Liver (tissue), 8 donors: ENCODE measurements at regions not wholly inside any gene's neighbourhood (a gene's known extent, or its start where the extent isn't known, plus 50 kb on each side); places are given as distances from the start of the nearest gene placed in this dataset.

Source experiments
- DNase-seq: peaks from one replicate; pipeline ENCODE4 v3.0.0-alpha.2; 2017; ENCODE audit warnings: low spot score
- H3K27ac ChIP-seq, 2 donors: one replicate each; pipeline ENCODE4 v1.7.0; 2013; ENCODE audit warnings: inconsistent platforms in 2 of 2, low read length in 2 of 2, control low read depth in 1 of 2, low read depth in 1 of 2, mild to moderate bottlenecking in 1 of 2
- H3K27me3 ChIP-seq, 4 donors: one replicate each; pipeline versions ENCODE4 v1.6.1 to v1.7.0; 2013; ENCODE audit warnings: low read length in 3 of 4, inconsistent platforms in 1 of 4, mild to moderate bottlenecking in 1 of 4, moderate library complexity in 1 of 4; ENCODE audit not compliant: control insufficient read depth in 4 of 4, insufficient read depth in 4 of 4
- H3K36me3 ChIP-seq, 4 donors: one replicate each; pipeline versions ENCODE4 v1.6.1 to v1.7.0; 2013; ENCODE audit warnings: low read length in 3 of 4, mild to moderate bottlenecking in 3 of 4, low read depth in 1 of 4, moderate library complexity in 1 of 4; ENCODE audit not compliant: control insufficient read depth in 4 of 4, insufficient read depth in 3 of 4
- H3K4me1 ChIP-seq, 4 donors: one replicate each; pipeline versions ENCODE4 v1.6.1 to v1.7.0; 2013; ENCODE audit warnings: low read length in 3 of 4, mild to moderate bottlenecking in 3 of 4, moderate library complexity in 1 of 4; ENCODE audit not compliant: control insufficient read depth in 4 of 4, insufficient read depth in 4 of 4
- H3K4me3 ChIP-seq, 3 donors: one replicate each; pipeline versions ENCODE4 v1.6.1 to v1.7.0; 2013; ENCODE audit warnings: low read length in 3 of 3, control low read depth in 1 of 3, low read depth in 1 of 3, mild to moderate bottlenecking in 1 of 3
- H3K9ac ChIP-seq, 2 donors: one replicate each; pipeline ENCODE4 v1.7.0; 2013; ENCODE audit warnings: low read length in 2 of 2, mild to moderate bottlenecking in 2 of 2, moderate library complexity in 2 of 2, control low read depth in 1 of 2, low read depth in 1 of 2
- H3K9me3 ChIP-seq, 4 donors: one replicate each; pipeline versions ENCODE4 v1.6.1 to v1.7.0; 2013; ENCODE audit warnings: low read length in 3 of 4; ENCODE audit not compliant: control insufficient read depth in 4 of 4
- EGR1 ChIP-seq, 2 donors: IDR thresholded peaks; 2 replicates each; pipeline ENCODE4 v1.6.1; 2016 to 2018; ENCODE audit warnings: antibody characterized with exemption in 2 of 2, low read depth in 2 of 2
- FOXA1 ChIP-seq: IDR thresholded peaks from 2 replicates; pipeline ENCODE4 v1.6.1; 2016; ENCODE audit warnings: antibody characterized with exemption
- FOXA2 ChIP-seq: IDR thresholded peaks from 2 replicates; pipeline ENCODE4 v1.6.1; 2016; ENCODE audit warnings: antibody characterized with exemption
- GABPA ChIP-seq, 2 donors: IDR thresholded peaks in 1 of 2; conservative IDR thresholded peaks in 1 of 2; 2 replicates each; pipeline ENCODE4 v1.6.1; 2016; ENCODE audit warnings: antibody characterized with exemption in 2 of 2, mild to moderate bottlenecking in 1 of 2, moderate library complexity in 1 of 2
- HNF4A ChIP-seq, 2 donors: conservative IDR thresholded peaks; 2 replicates each; pipeline ENCODE4 v1.6.1; 2016; ENCODE audit warnings: antibody characterized with exemption in 2 of 2, mild to moderate bottlenecking in 2 of 2
- HNF4G ChIP-seq: IDR thresholded peaks from 2 replicates; pipeline ENCODE4 v1.6.1; 2016; ENCODE audit warnings: antibody characterized with exemption
- JUND ChIP-seq, 2 donors: IDR thresholded peaks; 2 replicates each; pipeline ENCODE4 v1.6.1; 2016; ENCODE audit warnings: antibody characterized with exemption in 2 of 2
- NR2F2 ChIP-seq: IDR thresholded peaks from 2 replicates; pipeline ENCODE4 v1.6.1; 2016; ENCODE audit warnings: antibody characterized with exemption
- RAD21 ChIP-seq, 2 donors: IDR thresholded peaks; 2 replicates each; pipeline ENCODE4 v1.6.1; 2016; ENCODE audit warnings: antibody characterized with exemption in 2 of 2, mild to moderate bottlenecking in 2 of 2
- RXRA ChIP-seq, 2 donors: IDR thresholded peaks; 2 replicates each; pipeline ENCODE4 v1.6.1; 2017 to 2018; ENCODE audit warnings: antibody characterized with exemption in 2 of 2, mild to moderate bottlenecking in 1 of 2
- SP1 ChIP-seq: IDR thresholded peaks from 2 replicates; pipeline ENCODE4 v1.6.1; 2018; ENCODE audit warnings: antibody characterized with exemption, mild to moderate bottlenecking
- TAF1 ChIP-seq: conservative IDR thresholded peaks from 2 replicates; pipeline ENCODE4 v1.6.1; 2016; ENCODE audit warnings: antibody characterized with exemption, mild to moderate bottlenecking
- YY1 ChIP-seq: IDR thresholded peaks from 2 replicates; pipeline ENCODE4 v1.6.1; 2016; ENCODE audit warnings: antibody characterized with exemption, mild to moderate bottlenecking
- WGBS: extraction: QIAGEN DNeasy Blood & Tissue Kit; methylation state at CpG from one replicate; pipeline ENCODE4 v1.1.7; 2013; 5-methylcytosine and 5-hydroxymethylcytosine counted together
- TF ChIP-seq, protein P1 (sequence below): fragments of 150-350 bp; IDR thresholded peaks from 2 replicates; pipeline ENCODE4 v1.5.1; 2017; ENCODE audit warnings: improper control_type of control experiment, low read depth, low read length; ENCODE audit not compliant: missing input control
- TF ChIP-seq, protein P2 (sequence below): IDR thresholded peaks from 2 replicates; pipeline ENCODE4 v1.6.1; 2016; ENCODE audit warnings: antibody characterized with exemption
- TF ChIP-seq, protein P3 (sequence below): IDR thresholded peaks from 2 replicates; pipeline ENCODE4 v1.6.1; 2016; ENCODE audit warnings: antibody characterized with exemption, mild to moderate bottlenecking
- TF ChIP-seq, protein P4 (sequence below): IDR thresholded peaks from 2 replicates; pipeline ENCODE4 v1.6.1; 2016; ENCODE audit warnings: antibody characterized with exemption
- TF ChIP-seq, protein P5 (sequence below): IDR thresholded peaks from 2 replicates; pipeline ENCODE4 v1.6.1; 2016; ENCODE audit warnings: antibody characterized with exemption
- donor health status: healthy.
- donor health status: healthy.
- donor health status: healthy.
- donor health status: healthy.
- donor health status: healthy.

DNA sequence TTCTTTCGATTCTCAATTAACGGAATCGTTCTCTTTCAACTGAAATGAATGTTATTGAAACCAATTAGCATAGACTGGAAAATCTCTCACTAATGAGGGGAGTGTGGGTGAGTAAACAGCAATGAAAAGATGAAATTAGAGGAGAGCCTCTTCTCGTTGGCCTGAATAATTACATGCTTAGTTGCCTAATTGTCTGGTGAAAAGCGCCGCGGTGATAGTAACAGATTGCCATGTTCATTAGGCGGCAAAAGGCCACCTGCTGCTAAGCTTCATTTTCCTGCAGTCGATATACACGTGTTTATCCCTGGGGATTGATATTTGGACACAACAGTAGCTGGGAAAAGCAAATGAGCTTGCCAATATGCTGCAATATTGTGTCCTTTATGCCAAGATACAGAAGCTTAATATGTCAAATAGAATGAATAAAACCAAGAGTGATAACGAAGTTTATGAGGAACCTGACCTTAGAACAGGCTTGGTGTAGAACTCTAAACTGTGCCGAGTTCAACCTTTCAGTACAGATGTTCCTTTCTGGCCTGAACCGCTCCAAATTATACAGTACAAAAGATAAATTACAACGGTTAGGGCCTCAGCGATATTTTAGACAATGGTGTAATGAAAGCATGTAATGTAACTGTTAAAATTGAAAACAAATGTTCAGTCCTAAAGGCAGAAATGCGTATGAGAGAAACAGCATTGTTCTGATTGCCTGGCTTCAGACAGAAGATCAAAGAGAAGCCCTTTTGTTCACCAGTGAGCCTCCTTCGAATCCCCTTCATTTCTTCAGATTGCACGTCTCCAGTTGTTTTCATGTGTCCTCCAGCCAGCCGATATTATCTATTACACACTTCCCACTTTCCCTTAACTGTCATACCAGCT is 185.2 kb downstream of the SHOX2 start:
- Histone ChIP-seq H3K4me3 (no peak overlapping the region), H3K9ac (no peak overlapping the region), H3K36me3 (no peaks in the 10 kb centered on the region), H3K27ac (no peak overlapping the region), H3K9me3 (no peaks in the 10 kb centered on the region), H3K4me1 (no peaks in the 10 kb centered on the region), H3K27me3 (peaks cover 0 to 3% (median 0%) of the 10 kb centered on the region in 4 donors)
- WGBS, result 82% methylated on average over 19 of the region's 19 CpGs
- no peak for TF ChIP-seq FOXA1
- no peak for TF ChIP-seq NR2F2
- no peak for TF ChIP-seq HNF4G
- TF ChIP-seq, protein P1, sequence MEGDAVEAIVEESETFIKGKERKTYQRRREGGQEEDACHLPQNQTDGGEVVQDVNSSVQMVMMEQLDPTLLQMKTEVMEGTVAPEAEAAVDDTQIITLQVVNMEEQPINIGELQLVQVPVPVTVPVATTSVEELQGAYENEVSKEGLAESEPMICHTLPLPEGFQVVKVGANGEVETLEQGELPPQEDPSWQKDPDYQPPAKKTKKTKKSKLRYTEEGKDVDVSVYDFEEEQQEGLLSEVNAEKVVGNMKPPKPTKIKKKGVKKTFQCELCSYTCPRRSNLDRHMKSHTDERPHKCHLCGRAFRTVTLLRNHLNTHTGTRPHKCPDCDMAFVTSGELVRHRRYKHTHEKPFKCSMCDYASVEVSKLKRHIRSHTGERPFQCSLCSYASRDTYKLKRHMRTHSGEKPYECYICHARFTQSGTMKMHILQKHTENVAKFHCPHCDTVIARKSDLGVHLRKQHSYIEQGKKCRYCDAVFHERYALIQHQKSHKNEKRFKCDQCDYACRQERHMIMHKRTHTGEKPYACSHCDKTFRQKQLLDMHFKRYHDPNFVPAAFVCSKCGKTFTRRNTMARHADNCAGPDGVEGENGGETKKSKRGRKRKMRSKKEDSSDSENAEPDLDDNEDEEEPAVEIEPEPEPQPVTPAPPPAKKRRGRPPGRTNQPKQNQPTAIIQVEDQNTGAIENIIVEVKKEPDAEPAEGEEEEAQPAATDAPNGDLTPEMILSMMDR, result no peak
- TF ChIP-seq GABPA (IDR thresholded peaks at IDR 0.05 in 1 of 2, conservative IDR thresholded peaks at IDR 0.05 in 1 of 2), result no peak
- TF ChIP-seq, protein P2, sequence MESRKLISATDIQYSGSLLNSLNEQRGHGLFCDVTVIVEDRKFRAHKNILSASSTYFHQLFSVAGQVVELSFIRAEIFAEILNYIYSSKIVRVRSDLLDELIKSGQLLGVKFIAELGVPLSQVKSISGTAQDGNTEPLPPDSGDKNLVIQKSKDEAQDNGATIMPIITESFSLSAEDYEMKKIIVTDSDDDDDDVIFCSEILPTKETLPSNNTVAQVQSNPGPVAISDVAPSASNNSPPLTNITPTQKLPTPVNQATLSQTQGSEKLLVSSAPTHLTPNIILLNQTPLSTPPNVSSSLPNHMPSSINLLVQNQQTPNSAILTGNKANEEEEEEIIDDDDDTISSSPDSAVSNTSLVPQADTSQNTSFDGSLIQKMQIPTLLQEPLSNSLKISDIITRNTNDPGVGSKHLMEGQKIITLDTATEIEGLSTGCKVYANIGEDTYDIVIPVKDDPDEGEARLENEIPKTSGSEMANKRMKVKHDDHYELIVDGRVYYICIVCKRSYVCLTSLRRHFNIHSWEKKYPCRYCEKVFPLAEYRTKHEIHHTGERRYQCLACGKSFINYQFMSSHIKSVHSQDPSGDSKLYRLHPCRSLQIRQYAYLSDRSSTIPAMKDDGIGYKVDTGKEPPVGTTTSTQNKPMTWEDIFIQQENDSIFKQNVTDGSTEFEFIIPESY, result no peak
- no peak for TF ChIP-seq FOXA2
- TF ChIP-seq, protein P3, sequence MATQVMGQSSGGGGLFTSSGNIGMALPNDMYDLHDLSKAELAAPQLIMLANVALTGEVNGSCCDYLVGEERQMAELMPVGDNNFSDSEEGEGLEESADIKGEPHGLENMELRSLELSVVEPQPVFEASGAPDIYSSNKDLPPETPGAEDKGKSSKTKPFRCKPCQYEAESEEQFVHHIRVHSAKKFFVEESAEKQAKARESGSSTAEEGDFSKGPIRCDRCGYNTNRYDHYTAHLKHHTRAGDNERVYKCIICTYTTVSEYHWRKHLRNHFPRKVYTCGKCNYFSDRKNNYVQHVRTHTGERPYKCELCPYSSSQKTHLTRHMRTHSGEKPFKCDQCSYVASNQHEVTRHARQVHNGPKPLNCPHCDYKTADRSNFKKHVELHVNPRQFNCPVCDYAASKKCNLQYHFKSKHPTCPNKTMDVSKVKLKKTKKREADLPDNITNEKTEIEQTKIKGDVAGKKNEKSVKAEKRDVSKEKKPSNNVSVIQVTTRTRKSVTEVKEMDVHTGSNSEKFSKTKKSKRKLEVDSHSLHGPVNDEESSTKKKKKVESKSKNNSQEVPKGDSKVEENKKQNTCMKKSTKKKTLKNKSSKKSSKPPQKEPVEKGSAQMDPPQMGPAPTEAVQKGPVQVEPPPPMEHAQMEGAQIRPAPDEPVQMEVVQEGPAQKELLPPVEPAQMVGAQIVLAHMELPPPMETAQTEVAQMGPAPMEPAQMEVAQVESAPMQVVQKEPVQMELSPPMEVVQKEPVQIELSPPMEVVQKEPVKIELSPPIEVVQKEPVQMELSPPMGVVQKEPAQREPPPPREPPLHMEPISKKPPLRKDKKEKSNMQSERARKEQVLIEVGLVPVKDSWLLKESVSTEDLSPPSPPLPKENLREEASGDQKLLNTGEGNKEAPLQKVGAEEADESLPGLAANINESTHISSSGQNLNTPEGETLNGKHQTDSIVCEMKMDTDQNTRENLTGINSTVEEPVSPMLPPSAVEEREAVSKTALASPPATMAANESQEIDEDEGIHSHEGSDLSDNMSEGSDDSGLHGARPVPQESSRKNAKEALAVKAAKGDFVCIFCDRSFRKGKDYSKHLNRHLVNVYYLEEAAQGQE, result no peak
- TF ChIP-seq YY1, result no peak
- no peak for TF ChIP-seq SP1
- TF ChIP-seq TAF1, result no peak
- no peak for TF ChIP-seq EGR1 (IDR thresholded peaks at IDR 0.05; ENCODE audit: low read depth in 2 of 2)
- TF ChIP-seq RXRA (IDR thresholded peaks at IDR 0.05), result no peak
- TF ChIP-seq, protein P4, sequence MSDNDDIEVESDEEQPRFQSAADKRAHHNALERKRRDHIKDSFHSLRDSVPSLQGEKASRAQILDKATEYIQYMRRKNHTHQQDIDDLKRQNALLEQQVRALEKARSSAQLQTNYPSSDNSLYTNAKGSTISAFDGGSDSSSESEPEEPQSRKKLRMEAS, result no peak
- no peak for TF ChIP-seq JUND (IDR thresholded peaks at IDR 0.05)
- TF ChIP-seq RAD21 (IDR thresholded peaks at IDR 0.05), result no peak
- TF ChIP-seq HNF4A (conservative IDR thresholded peaks at IDR 0.05), result no peak
- TF ChIP-seq, protein P5, sequence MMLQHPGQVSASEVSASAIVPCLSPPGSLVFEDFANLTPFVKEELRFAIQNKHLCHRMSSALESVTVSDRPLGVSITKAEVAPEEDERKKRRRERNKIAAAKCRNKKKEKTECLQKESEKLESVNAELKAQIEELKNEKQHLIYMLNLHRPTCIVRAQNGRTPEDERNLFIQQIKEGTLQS, result no peak
- DNase-seq, result no peak
